Colonic mucosa (tissue), 4 donors: ENCODE measurements at regions not wholly inside any gene's neighbourhood (a gene's known extent, or its start where the extent isn't known, plus 50 kb on each side); places are given as distances from the start of the nearest gene placed in this dataset.

ENCODE experiments used
- DNase-seq: peaks from one replicate; pipeline ENCODE4 v3.0.0-alpha.2; 2020
- H3K27ac ChIP-seq: fragments of 200-600 bp; one replicate; pipeline ENCODE4 v1.8.0; 2021
- H3K27me3 ChIP-seq: fragments of 200-600 bp; one replicate; pipeline ENCODE4 v1.8.0; 2021
- H3K36me3 ChIP-seq: fragments of 200-600 bp; one replicate; pipeline ENCODE4 v1.8.0; 2021
- H3K4me1 ChIP-seq: fragments of 200-600 bp; one replicate; pipeline ENCODE4 v1.8.0; 2021; ENCODE audit warnings: mild to moderate bottlenecking
- H3K4me3 ChIP-seq: fragments of 200-600 bp; one replicate; pipeline ENCODE4 v1.8.0; 2021
- H3K9ac ChIP-seq, 2 donors: one replicate each; pipeline ENCODE4 v1.7.0; 2013; ENCODE audit warnings: control low read depth in 2 of 2, low read depth in 2 of 2, low read length in 2 of 2
- H3K9me3 ChIP-seq: fragments of 200-600 bp; one replicate; pipeline ENCODE4 v1.8.0; 2021
- CTCF ChIP-seq: fragments of 200-600 bp; IDR thresholded peaks from one replicate; pipeline ENCODE4 v1.8.0; 2022; ENCODE audit warnings: antibody characterized with exemption, mild to moderate bottlenecking
- intact Hi-C: fragments of 100-400 bp; cut with DNase I; formaldehyde crosslinking; loops from one replicate; pipeline ENCODE4 v1.14.1; 2022
- donor health status: healthy.
- donor health status: DM: no; HTN: no; CAD: no.
- donor health status: DM: no; HTN: no; CAD: no.

- no peak for TF ChIP-seq CTCF
- Histone ChIP-seq H3K4me3 (no peak overlapping the region), H3K9ac (no peak overlapping the region), H3K9me3 (no peaks in the 10 kb centered on the region), H3K36me3 (no peaks in the 10 kb centered on the region), H3K27ac (no peak overlapping the region), H3K27me3 (no peaks in the 10 kb centered on the region), H3K4me1 (no peaks in the 10 kb centered on the region)
- DNase-seq = no peak
- intact Hi-C loops = no loop called here
Observed at GRCh38 chr11:122307476-122308035, 191.5 kb upstream of the BLID start.

- DNase-seq = no peak
Observed at GRCh38 chr11:122306831-122307391, 190.9 kb upstream of the BLID start.

GRCh38 chr11:122305426-122306320 is 189.7 kb upstream of the BLID start:
- Histone ChIP-seq H3K4me3 (no peak overlapping the region), H3K27me3 (no peaks in the 10 kb centered on the region), H3K27ac (no peak overlapping the region), H3K9ac (no peak overlapping the region), H3K4me1 (no peaks in the 10 kb centered on the region), H3K9me3 (no peaks in the 10 kb centered on the region), H3K36me3 (no peaks in the 10 kb centered on the region)
- intact Hi-C loops = no loop called here
- no peak for DNase-seq
- no peak for TF ChIP-seq CTCF

More at GRCh38 chr11:122306831-122307391, 190.9 kb upstream of the BLID start:
- no peak overlapping the region for H3K9ac ChIP-seq
- no peaks in the 10 kb centered on the region for H3K36me3 ChIP-seq
- no peaks in the 10 kb centered on the region for H3K9me3 ChIP-seq
- no peaks in the 10 kb centered on the region for H3K4me1 ChIP-seq
- no peak for TF ChIP-seq CTCF
- intact Hi-C loops = no loop called here
- no peaks in the 10 kb centered on the region for H3K27me3 ChIP-seq
- no peak overlapping the region for H3K4me3 ChIP-seq
- no peak overlapping the region for H3K27ac ChIP-seq

- Histone ChIP-seq H3K36me3 (no peaks in the 10 kb centered on the region), H3K4me3 (no peak overlapping the region), H3K9ac (no peak overlapping the region), H3K9me3 (no peaks in the 10 kb centered on the region), H3K4me1 (no peaks in the 10 kb centered on the region), H3K27me3 (no peaks in the 10 kb centered on the region), H3K27ac (no peak overlapping the region)
- intact Hi-C loops = no loop called here
- no peak for DNase-seq
- TF ChIP-seq CTCF = no peak
Observed at GRCh38 chr11:122304973-122305372, 189.0 kb upstream of the BLID start.

- no peak for DNase-seq
- Histone ChIP-seq H3K27ac (no peak overlapping the region), H3K36me3 (no peaks in the 10 kb centered on the region), H3K27me3 (no peaks in the 10 kb centered on the region), H3K9me3 (no peaks in the 10 kb centered on the region), H3K4me1 (no peaks in the 10 kb centered on the region), H3K4me3 (no peak overlapping the region), H3K9ac (no peak overlapping the region)
- intact Hi-C loops = no loop called here
- TF ChIP-seq CTCF = no peak
Observed at GRCh38 chr11:122304306-122304705, 188.3 kb upstream of the BLID start.
